ENCODE measurements at regions not wholly inside any gene's neighbourhood (a gene's known extent, or its start where the extent isn't known, plus 50 kb on each side); places are given as distances from the start of the nearest gene placed in this dataset.

DNA sequence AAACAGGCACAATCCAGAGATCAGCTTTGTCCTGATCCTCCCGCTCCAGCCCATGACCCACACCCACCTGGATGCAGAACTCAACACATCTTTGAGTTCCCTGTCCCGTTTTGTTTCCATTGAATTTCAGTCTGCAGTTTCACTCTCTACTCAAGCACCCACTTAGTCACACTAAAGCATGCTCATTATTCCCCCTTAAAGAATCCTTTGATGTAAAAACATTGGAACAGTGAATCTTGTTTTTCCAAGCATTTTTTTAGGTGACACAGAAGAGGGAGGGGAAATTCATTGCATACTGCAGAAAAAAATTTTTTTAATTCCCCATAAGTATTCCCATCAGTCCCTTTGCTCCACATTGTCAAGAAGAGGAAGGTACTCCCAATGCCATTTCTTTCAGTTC is 249.7 kb upstream of the TTC29 start:
- Mint-ChIP-seq H3K27ac (peak overlapping the region; percentile 80 to 96 (median 87)), H3K36me3 (ENCODE audit: low read depth) (peaks cover 2% of the 10 kb centered on the region), H3K9me3 (peaks cover 3% of the 10 kb centered on the region), H3K27me3 (ENCODE audit: low read depth) (no peaks in the 10 kb centered on the region), H3K4me3 (no peak overlapping the region), H3K4me1 (peaks cover 26% of the 10 kb centered on the region)
- TF ChIP-seq, protein P1, sequence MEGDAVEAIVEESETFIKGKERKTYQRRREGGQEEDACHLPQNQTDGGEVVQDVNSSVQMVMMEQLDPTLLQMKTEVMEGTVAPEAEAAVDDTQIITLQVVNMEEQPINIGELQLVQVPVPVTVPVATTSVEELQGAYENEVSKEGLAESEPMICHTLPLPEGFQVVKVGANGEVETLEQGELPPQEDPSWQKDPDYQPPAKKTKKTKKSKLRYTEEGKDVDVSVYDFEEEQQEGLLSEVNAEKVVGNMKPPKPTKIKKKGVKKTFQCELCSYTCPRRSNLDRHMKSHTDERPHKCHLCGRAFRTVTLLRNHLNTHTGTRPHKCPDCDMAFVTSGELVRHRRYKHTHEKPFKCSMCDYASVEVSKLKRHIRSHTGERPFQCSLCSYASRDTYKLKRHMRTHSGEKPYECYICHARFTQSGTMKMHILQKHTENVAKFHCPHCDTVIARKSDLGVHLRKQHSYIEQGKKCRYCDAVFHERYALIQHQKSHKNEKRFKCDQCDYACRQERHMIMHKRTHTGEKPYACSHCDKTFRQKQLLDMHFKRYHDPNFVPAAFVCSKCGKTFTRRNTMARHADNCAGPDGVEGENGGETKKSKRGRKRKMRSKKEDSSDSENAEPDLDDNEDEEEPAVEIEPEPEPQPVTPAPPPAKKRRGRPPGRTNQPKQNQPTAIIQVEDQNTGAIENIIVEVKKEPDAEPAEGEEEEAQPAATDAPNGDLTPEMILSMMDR (IDR thresholded peaks at IDR 0.05; ENCODE audit: unreplicated experiment in 3 of 3): no peak

DNA sequence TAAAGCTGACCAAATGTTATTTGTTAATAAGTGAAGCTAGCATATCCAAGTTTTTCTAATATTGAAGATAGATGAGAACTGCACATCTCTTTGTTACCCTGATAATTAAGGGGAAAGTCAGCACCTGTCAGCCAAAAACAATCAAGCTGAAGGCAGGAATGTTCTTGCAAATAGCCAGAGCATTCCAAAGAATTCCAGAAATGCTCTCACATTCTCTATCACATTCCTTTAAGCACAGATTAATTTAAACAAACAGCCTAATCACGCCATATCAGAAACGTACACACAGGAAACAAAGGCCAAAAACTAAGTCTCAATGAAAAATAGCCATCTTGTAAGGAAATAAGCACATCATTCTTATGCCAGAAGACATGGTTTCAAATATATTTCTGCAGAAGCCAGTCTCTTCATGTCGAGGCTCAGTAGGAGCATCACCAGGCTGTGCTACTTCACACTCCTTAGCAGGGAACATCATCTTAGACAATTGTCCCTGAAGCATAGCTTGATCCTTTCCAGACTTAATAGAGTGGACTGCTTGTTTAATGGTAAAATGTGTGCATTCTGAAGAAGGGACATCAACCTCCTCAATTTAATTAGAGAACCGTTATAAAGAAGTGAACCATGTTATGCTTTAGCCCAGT is 252.9 kb upstream of the TTC29 start:
- TF ChIP-seq, protein P1 (IDR thresholded peaks at IDR 0.05; ENCODE audit: unreplicated experiment in 3 of 3): no peak
- Mint-ChIP-seq H3K4me1 (peaks cover 22% of the 10 kb centered on the region), H3K36me3 (ENCODE audit: low read depth) (no peaks in the 10 kb centered on the region), H3K27me3 (ENCODE audit: low read depth) (no peaks in the 10 kb centered on the region), H3K9me3 (no peaks in the 10 kb centered on the region), H3K27ac (no peak overlapping the region), H3K4me3 (no peak overlapping the region)

DNA sequence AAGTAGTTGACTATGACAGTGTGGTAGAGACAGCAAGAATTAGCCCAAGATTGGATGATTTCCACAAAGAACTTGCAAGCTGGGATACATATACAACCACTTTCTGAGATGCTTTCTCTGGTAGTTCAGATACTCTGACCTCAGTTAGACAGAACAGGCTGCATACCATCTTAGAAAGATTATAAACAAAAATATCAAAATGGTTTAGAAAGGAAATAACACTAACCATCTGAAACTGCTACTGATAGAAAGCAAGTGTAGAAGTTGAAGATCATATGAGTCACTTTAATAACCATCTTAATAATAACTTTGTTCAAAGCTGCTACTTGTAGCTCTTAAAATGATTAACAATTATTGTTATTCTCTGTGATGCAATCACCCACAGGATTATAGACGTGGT is 255.4 kb upstream of the TTC29 start:
- TF ChIP-seq, protein P1 (IDR thresholded peaks at IDR 0.05; ENCODE audit: unreplicated experiment in 3 of 3): no peak
- Mint-ChIP-seq H3K4me3 (no peak overlapping the region), H3K36me3 (ENCODE audit: low read depth) (no peaks in the 10 kb centered on the region), H3K4me1 (peaks cover 9% of the 10 kb centered on the region), H3K27me3 (ENCODE audit: low read depth) (no peaks in the 10 kb centered on the region), H3K27ac (no peak overlapping the region), H3K9me3 (no peaks in the 10 kb centered on the region)

DNA sequence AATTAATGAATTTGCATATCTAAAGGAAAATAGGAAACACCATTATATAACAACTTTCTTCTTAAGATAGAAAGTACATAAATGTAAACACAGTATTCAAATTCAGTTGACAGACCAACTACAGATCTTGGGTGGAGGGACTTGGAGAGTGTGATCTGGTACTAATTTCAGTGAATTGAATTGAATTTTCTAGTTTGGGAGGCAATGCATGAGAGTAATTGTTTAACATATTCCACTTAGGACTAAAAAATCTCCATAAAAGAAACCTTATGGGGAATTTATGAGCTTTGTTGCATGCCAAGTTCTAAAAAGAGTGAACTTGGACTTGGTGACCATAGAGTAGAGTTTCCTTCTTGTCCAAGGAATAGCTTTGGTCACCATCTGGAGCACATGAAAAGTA is 261.1 kb upstream of the TTC29 start:
- H3K4me1 Mint-ChIP-seq: peaks cover 5% of the 10 kb centered on the region
- TF ChIP-seq, protein P1 (IDR thresholded peaks at IDR 0.05; ENCODE audit: unreplicated experiment in 3 of 3): no peak
- no peak overlapping the region for H3K4me3 Mint-ChIP-seq
- no peaks in the 10 kb centered on the region for H3K9me3 Mint-ChIP-seq
- peak overlapping the region in 1 of 3 experiments; percentile 9 for H3K27ac Mint-ChIP-seq
- H3K27me3 Mint-ChIP-seq (ENCODE audit: low read depth): no peaks in the 10 kb centered on the region
- H3K36me3 Mint-ChIP-seq (ENCODE audit: low read depth): no peaks in the 10 kb centered on the region

DNA sequence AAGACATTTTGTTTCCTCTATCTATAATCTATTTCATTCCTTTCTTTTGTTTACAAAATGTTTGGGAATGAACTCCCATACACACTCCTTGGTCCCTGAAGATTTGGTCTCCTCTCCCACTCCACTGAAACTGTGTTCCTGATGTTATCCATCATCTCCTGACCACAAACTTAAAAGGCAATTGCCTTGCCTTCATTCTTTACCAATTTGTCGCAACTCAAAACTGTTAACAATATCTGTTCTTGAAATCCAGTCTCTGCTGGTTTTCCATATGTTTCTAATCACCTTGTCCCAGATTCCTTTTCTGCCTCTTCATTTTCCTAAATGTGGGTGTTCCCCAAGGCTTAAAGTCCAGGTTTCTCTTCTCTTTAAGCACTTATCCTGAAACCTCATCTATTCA is 262.2 kb upstream of the TTC29 start:
- Mint-ChIP-seq H3K27me3 (ENCODE audit: low read depth) (no peaks in the 10 kb centered on the region), H3K4me1 (peaks cover 5% of the 10 kb centered on the region), H3K4me3 (no peak overlapping the region), H3K36me3 (ENCODE audit: low read depth) (no peaks in the 10 kb centered on the region), H3K27ac (peak overlapping the region in 2 of 3 experiments; percentile 2 to 4), H3K9me3 (peaks cover 3% of the 10 kb centered on the region)
- TF ChIP-seq, protein P1 (IDR thresholded peaks at IDR 0.05; ENCODE audit: unreplicated experiment in 3 of 3): no peak

DNA sequence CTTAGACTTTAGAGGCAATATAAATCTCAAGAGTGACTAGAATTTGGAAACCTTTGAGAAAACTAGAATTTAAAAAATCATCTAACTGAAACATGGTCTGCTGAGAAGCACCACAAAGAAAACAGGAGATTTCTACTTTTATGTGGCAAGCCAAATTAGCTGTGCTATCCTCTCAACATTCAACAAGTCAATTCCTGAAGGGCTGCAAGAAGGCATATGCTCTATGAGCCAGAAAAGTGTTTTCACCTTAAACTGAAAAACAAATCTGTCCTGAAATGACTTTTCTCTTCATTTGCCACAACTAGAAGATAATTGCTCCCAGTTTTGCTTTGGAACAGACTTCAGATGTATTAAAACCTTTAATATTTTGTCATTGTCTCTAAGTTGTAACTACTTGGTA is 263.2 kb upstream of the EDNRA start:
- H3K9me3 Mint-ChIP-seq: peaks cover 18% of the 10 kb centered on the region
- H3K27me3 Mint-ChIP-seq (ENCODE audit: low read depth): no peaks in the 10 kb centered on the region
- H3K27ac Mint-ChIP-seq: no peak overlapping the region
- no peaks in the 10 kb centered on the region for H3K4me1 Mint-ChIP-seq
- H3K36me3 Mint-ChIP-seq (ENCODE audit: low read depth): no peaks in the 10 kb centered on the region
- H3K4me3 Mint-ChIP-seq: no peak overlapping the region
- TF ChIP-seq, protein P1 (IDR thresholded peaks at IDR 0.05; ENCODE audit: unreplicated experiment in 3 of 3): no peak

All from nephron (organoid).